ENCODE measurements at regions not wholly inside any gene's neighbourhood (a gene's known extent, or its start where the extent isn't known, plus 50 kb on each side); places are given as distances from the start of the nearest gene placed in this dataset.
"Not testable (repeated sequence)": the region's sequence is repeated elsewhere in the genome, so short reads cannot be mapped to it uniquely, and the experiment has no call there.

- DNase-seq: no peak
Observed at GRCh38 chr5:158039911-158040347, 181.0 kb upstream of the CLINT1 start.

GRCh38 chr5:158039441-158039840 lies 180.5 kb upstream of the CLINT1 start:
- DNase-seq: no peak

GRCh38 chr5:158036983-158037595 lies 178.1 kb upstream of the CLINT1 start:
- DNase-seq: not testable (repeated sequence)

GRCh38 chr5:158034586-158034985 lies 175.6 kb upstream of the CLINT1 start:
- DNase-seq: not testable (repeated sequence)

GRCh38 chr5:158033724-158034123 lies 174.8 kb upstream of the CLINT1 start:
- no peak for DNase-seq

- DNase-seq: no peak
Observed at GRCh38 chr5:158033076-158033475, 174.1 kb upstream of the CLINT1 start.

- DNase-seq: no peak
Observed at GRCh38 chr5:158032246-158032645, 173.3 kb upstream of the CLINT1 start.

- DNase-seq: no peak
Observed at GRCh38 chr5:158027806-158028775, 169.1 kb upstream of the CLINT1 start.

GRCh38 chr5:158026304-158027031 lies 167.5 kb upstream of the CLINT1 start:
- no peak for DNase-seq

- DNase-seq: no peak
Observed at GRCh38 chr5:158023266-158023665, 164.3 kb upstream of the CLINT1 start.

- DNase-seq: no peak
Observed at GRCh38 chr5:158022837-158023236, 163.9 kb upstream of the CLINT1 start.

GRCh38 chr5:158022393-158022792 lies 163.4 kb upstream of the CLINT1 start:
- no peak for DNase-seq

- no peak for DNase-seq
Observed at GRCh38 chr5:158020555-158021418, 161.8 kb upstream of the CLINT1 start.

GRCh38 chr5:158017469-158017868 lies 158.5 kb upstream of the CLINT1 start:
- no peak for DNase-seq

- DNase-seq: no peak
Observed at GRCh38 chr5:158014372-158014771, 155.4 kb upstream of the CLINT1 start.

- DNase-seq: no peak
Observed at GRCh38 chr5:158013939-158014338, 155.0 kb upstream of the CLINT1 start.

- DNase-seq: no peak
Observed at GRCh38 chr5:158013303-158013702, 154.4 kb upstream of the CLINT1 start.

GRCh38 chr5:158011422-158011821 lies 152.5 kb upstream of the CLINT1 start:
- DNase-seq: no peak

GRCh38 chr5:158010831-158011230 lies 151.9 kb upstream of the CLINT1 start:
- no peak for DNase-seq

- no peak for DNase-seq
Observed at GRCh38 chr5:158007336-158007735, 148.4 kb upstream of the CLINT1 start.

GRCh38 chr5:157999696-158000095 lies 140.8 kb upstream of the CLINT1 start:
- no peak for DNase-seq

- DNase-seq: no peak
Observed at GRCh38 chr5:157997991-157998504, 139.1 kb upstream of the CLINT1 start.
